ENCODE measurements at regions not wholly inside any gene's neighbourhood (a gene's known extent, or its start where the extent isn't known, plus 50 kb on each side); places are given as distances from the start of the nearest gene placed in this dataset.

- H3K4me1 ChIP-seq (ENCODE audit: control insufficient read depth in 4 of 4, insufficient read depth in 4 of 4, low read length in 3 of 4) = peaks cover 0 to 3% (median 0%) of the 10 kb centered on the region in 4 donors
- 96% methylated on average over 4 of the region's 4 CpGs for WGBS
- H3K9ac ChIP-seq (ENCODE audit: low read depth in 1 of 2, low read length in 2 of 2) = no peak overlapping the region
- no peak overlapping the region for H3K4me3 ChIP-seq (ENCODE audit: low read depth in 1 of 3, low read length in 3 of 3)
- H3K27me3 ChIP-seq (ENCODE audit: control insufficient read depth in 4 of 4, insufficient read depth in 4 of 4, low read length in 3 of 4) = no peaks in the 10 kb centered on the region
- no peak for DNase-seq (ENCODE audit: low spot score)
- no peak overlapping the region for H3K27ac ChIP-seq (ENCODE audit: low read depth in 1 of 2, low read length in 2 of 2)
- peaks cover 0 to 30% (median 3%) of the 10 kb centered on the region in 4 donors for H3K36me3 ChIP-seq (ENCODE audit: control insufficient read depth in 4 of 4, insufficient read depth in 3 of 4, low read depth in 1 of 4, low read length in 3 of 4)
- H3K9me3 ChIP-seq (ENCODE audit: control insufficient read depth in 4 of 4, low read length in 3 of 4) = peaks cover 3 to 10% (median 7%) of the 10 kb centered on the region in 4 donors
- TF ChIP-seq FOXA2 (IDR thresholded peaks at IDR 0.05) = no peak
- TF ChIP-seq, protein P1, sequence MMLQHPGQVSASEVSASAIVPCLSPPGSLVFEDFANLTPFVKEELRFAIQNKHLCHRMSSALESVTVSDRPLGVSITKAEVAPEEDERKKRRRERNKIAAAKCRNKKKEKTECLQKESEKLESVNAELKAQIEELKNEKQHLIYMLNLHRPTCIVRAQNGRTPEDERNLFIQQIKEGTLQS (IDR thresholded peaks at IDR 0.05) = no peak
- TF ChIP-seq, protein P2, sequence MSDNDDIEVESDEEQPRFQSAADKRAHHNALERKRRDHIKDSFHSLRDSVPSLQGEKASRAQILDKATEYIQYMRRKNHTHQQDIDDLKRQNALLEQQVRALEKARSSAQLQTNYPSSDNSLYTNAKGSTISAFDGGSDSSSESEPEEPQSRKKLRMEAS (IDR thresholded peaks at IDR 0.05) = no peak
These were observed 80.9 kb downstream of the PTPRS start for GRCh38 chr19:5259750-5260149.

DNA sequence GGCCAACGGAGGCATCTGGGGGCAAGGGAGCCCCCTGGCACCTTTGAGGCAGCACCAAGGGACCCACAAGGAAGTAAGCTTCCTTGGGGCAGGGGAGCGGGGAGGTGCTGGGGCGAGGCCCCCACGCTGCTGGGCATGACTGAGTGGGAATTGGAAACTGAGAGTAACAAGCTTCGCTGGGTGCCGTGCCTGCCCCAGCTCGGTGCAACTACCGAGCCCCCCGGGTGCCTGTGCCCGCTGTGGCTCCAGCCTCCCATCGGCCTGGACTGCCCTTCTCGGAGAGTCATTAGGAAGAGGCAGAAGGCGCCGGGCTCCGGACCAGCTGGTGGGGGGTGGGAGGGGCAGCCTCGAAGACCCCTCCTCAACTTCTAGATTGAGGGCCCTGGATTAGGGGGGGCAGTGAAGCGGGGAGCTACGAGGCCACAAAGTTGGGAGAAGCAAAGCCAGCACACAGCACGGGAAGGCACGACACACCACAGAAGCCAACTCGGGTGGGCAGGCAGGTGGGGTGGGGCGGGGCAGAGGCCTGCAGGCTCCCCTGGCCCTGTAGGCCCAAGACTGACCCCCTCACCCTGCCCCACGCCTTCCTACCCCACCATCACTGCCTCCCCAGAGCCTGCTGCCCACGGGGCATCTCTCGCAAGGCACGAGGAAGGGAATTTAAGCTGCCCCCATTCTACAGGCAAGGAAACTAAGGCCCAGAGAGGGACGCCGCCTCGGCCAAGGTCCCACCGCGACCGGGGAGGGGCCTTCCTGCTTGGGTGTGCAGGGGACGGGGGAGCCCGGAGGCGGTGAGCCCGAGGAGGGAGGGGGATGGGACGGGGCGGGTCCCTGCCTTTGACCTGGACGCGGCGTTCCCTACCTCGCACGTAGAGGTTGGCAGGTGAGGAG lies 83.2 kb downstream of the PTPRS start:
- no peak for DNase-seq (ENCODE audit: low spot score)
- Histone ChIP-seq H3K4me1 (ENCODE audit: control insufficient read depth in 4 of 4, insufficient read depth in 4 of 4, low read length in 3 of 4) (peaks cover 0 to 3% (median 0%) of the 10 kb centered on the region in 4 donors), H3K27me3 (ENCODE audit: control insufficient read depth in 4 of 4, insufficient read depth in 4 of 4, low read length in 3 of 4) (no peaks in the 10 kb centered on the region), H3K9ac (ENCODE audit: low read depth in 1 of 2, low read length in 2 of 2) (no peak overlapping the region), H3K9me3 (ENCODE audit: control insufficient read depth in 4 of 4, low read length in 3 of 4) (peaks cover 5 to 14% (median 11%) of the 10 kb centered on the region in 4 donors), H3K36me3 (ENCODE audit: control insufficient read depth in 4 of 4, insufficient read depth in 3 of 4, low read depth in 1 of 4, low read length in 3 of 4) (peaks cover 0 to 21% (median 3%) of the 10 kb centered on the region in 4 donors), H3K4me3 (ENCODE audit: low read depth in 1 of 3, low read length in 3 of 3) (no peak overlapping the region), H3K27ac (ENCODE audit: low read depth in 1 of 2, low read length in 2 of 2) (no peak overlapping the region)
- 96% methylated on average over 43 of the region's 43 CpGs for WGBS
- TF ChIP-seq RXRA (IDR thresholded peaks at IDR 0.05) (no peak), FOXA1 (IDR thresholded peaks at IDR 0.05) (no peak), SP1 (IDR thresholded peaks at IDR 0.05) (no peak), ZBTB33 (IDR thresholded peaks at IDR 0.05) (no peak), REST (IDR thresholded peaks at IDR 0.05) (no peak), HNF4G (IDR thresholded peaks at IDR 0.05) (no peak), GABPA (IDR thresholded peaks at IDR 0.05 in 1 of 2, conservative IDR thresholded peaks at IDR 0.05 in 1 of 2) (no peak), FOXA2 (IDR thresholded peaks at IDR 0.05) (no peak), RAD21 (IDR thresholded peaks at IDR 0.05) (no peak), YY1 (IDR thresholded peaks at IDR 0.05) (no peak), EGR1 (IDR thresholded peaks at IDR 0.05; ENCODE audit: low read depth in 2 of 2) (no peak), NR2F2 (IDR thresholded peaks at IDR 0.05) (no peak), TAF1 (conservative IDR thresholded peaks at IDR 0.05) (no peak), HNF4A (conservative IDR thresholded peaks at IDR 0.05) (no peak), JUND (IDR thresholded peaks at IDR 0.05) (no peak)
- TF ChIP-seq, protein P1 (IDR thresholded peaks at IDR 0.05) = no peak
- TF ChIP-seq, protein P2 (IDR thresholded peaks at IDR 0.05) = no peak
- TF ChIP-seq, protein P3, sequence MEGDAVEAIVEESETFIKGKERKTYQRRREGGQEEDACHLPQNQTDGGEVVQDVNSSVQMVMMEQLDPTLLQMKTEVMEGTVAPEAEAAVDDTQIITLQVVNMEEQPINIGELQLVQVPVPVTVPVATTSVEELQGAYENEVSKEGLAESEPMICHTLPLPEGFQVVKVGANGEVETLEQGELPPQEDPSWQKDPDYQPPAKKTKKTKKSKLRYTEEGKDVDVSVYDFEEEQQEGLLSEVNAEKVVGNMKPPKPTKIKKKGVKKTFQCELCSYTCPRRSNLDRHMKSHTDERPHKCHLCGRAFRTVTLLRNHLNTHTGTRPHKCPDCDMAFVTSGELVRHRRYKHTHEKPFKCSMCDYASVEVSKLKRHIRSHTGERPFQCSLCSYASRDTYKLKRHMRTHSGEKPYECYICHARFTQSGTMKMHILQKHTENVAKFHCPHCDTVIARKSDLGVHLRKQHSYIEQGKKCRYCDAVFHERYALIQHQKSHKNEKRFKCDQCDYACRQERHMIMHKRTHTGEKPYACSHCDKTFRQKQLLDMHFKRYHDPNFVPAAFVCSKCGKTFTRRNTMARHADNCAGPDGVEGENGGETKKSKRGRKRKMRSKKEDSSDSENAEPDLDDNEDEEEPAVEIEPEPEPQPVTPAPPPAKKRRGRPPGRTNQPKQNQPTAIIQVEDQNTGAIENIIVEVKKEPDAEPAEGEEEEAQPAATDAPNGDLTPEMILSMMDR (IDR thresholded peaks at IDR 0.05; ENCODE audit: low read depth, low read length, missing input control) = no peak

Data from liver (tissue), 8 donors.